ENCODE measurements at regions not wholly inside any gene's neighbourhood (a gene's known extent, or its start where the extent isn't known, plus 50 kb on each side); places are given as distances from the start of the nearest gene placed in this dataset.

GRCh38 chr7:131124867-131125266, 202.8 kb upstream of the MKLN1 start:
- no peak for TF ChIP-seq CTCF (conservative IDR thresholded peaks at IDR 0.05 in 1 of 2, IDR thresholded peaks at IDR 0.05 in 1 of 2; ENCODE audit: low read depth in 1 of 2, low read length in 2 of 2)
- no peak for TF ChIP-seq EZH2 (IDR thresholded peaks at IDR 0.05; ENCODE audit: low read length, missing control alignments)
